Heart right ventricle (tissue), 16 donors: ENCODE measurements at regions not wholly inside any gene's neighbourhood (a gene's known extent, or its start where the extent isn't known, plus 50 kb on each side); places are given as distances from the start of the nearest gene placed in this dataset.

Experiments used
- ATAC-seq, 8 donors: fragments of 200-7000 bp; cut with Tn5 transposase; one replicate each; pipeline ENCODE4 v1.9.1; 2020; ENCODE audit warnings: mild to moderate bottlenecking in 8 of 8, moderate library complexity in 8 of 8, moderate number of reproducible peaks in 1 of 8
- DNase-seq, 2 donors: peaks; one replicate each; pipeline ENCODE4 v3.0.0-alpha.2; 2020
- H3K27ac ChIP-seq, 10 donors: fragments of 200-600 bp; sonication (generic) in 2 of 10; one replicate each; pipeline versions ENCODE4 v1.5.0 to v1.8.0; 2020 to 2022; ENCODE audit warnings: mild to moderate bottlenecking in 3 of 10
- H3K27me3 ChIP-seq, 7 donors: fragments of 200-600 bp; one replicate each; pipeline ENCODE4 v1.8.0; 2021 to 2022; ENCODE audit warnings: mild to moderate bottlenecking in 2 of 7
- H3K36me3 ChIP-seq, 9 donors: fragments of 200-600 bp; sonication (generic) in 1 of 9; one replicate each; pipeline versions ENCODE4 v1.5.0 to v1.8.0; 2020 to 2022; ENCODE audit warnings: mild to moderate bottlenecking in 2 of 9
- H3K4me1 ChIP-seq, 9 donors: fragments of 200-600 bp; sonication (generic) in 1 of 9; one replicate each; pipeline versions ENCODE4 v1.5.0 to v1.8.0; 2020 to 2022; ENCODE audit warnings: mild to moderate bottlenecking in 4 of 9
- H3K4me3 ChIP-seq, 10 donors: fragments of 200-600 bp; sonication (generic) in 2 of 10; one replicate each; pipeline versions ENCODE4 v1.5.0 to v1.8.0; 2020 to 2022; ENCODE audit warnings: mild to moderate bottlenecking in 7 of 10, moderate library complexity in 2 of 10
- H3K9me3 ChIP-seq, 11 donors: fragments of 200-600 bp in 10 of 11; sonication (generic) in 2 of 11; one replicate each; pipeline versions ENCODE4 v1.5.0 to v1.8.0; 2013 to 2022; ENCODE audit warnings: mild to moderate bottlenecking in 2 of 11, control low read depth in 1 of 11, moderate library complexity in 1 of 11
- CTCF ChIP-seq, 9 donors: fragments of 200-600 bp; sonication (generic) in 2 of 9; IDR thresholded peaks; one replicate each; pipeline versions ENCODE4 v1.5.0 to v1.8.0; 2021 to 2022; ENCODE audit warnings: antibody characterized with exemption in 9 of 9, mild to moderate bottlenecking in 5 of 9, moderate library complexity in 1 of 9
- WGBS, 2 donors: extraction: QIAGEN DNeasy Blood & Tissue Kit; methylation state at CpG; one replicate each; pipeline ENCODE4 v1.1.7; 2013; ENCODE audit warnings: inconsistent platforms in 1 of 2; 5-methylcytosine and 5-hydroxymethylcytosine counted together
- intact Hi-C, 10 donors: fragments of 100-400 bp; cut with DNase I; formaldehyde crosslinking; loops; one replicate each; pipeline versions ENCODE4 v1.11.1 to v1.14.2; 2022
- donor health status: Arrhythmogenic right ventricular cardiomyopathy.
- donor health status: ischemic (EF 13 %, LVEDD 7.1; RV severe dilation, severe dysfunction).
- donor health status: healthy with polysubstance abuse.
- donor health status: DM: no; HTN: yes; CAD: no.
- donor health status: DM: no; HTN: no; CAD: no.
- donor health status: ischemic (EF 25% LVEDD 6.9; RV normal size, moderate dysfunction).
- donor health status: ischemic (EF 25% LVEDD 5.7; RV mildly dilated, moderate dysfunction).
- donor health status: healthy.
- donor health status: DM: yes; HTN: yes; CAD: no.
- donor health status: Ischemic cardiomyopathy.
- donor health status: ischemic (EF 35%, LVEDD 5.7; RV mildly dilated, moderate dysfunction).
- donor health status: nonischemic (EF 11% LVEDD 7.7; RV severe dilation, severe dysfunction).
- donor health status: DM: yes; HTN: yes; CAD: no.
- donor health status: PGD.
- donor health status: ischemic (EF 29% LVEDD 5.4; RV normal size, mild dysfunction).
- donor health status: nonischemic (EF 23%, LVEDD 6.1; RV moderate dilation, normal function).

GRCh38 chr12:77590306-77590705 lies 240.4 kb upstream of the NAV3 start:
- H3K27ac ChIP-seq: no peak overlapping the region
- WGBS, 2 donors: 61 to 64% methylated on average over 4 of the region's 4 CpGs
- intact Hi-C loops: no loop called here
- no peak overlapping the region for H3K4me3 ChIP-seq
- DNase-seq: no peak
- no peaks in the 10 kb centered on the region for H3K4me1 ChIP-seq
- ATAC-seq: peak in 1 of 8 donors; percentile 24
- H3K36me3 ChIP-seq: no peaks in the 10 kb centered on the region
- no peak for TF ChIP-seq CTCF (IDR thresholded peaks at IDR 0.05)
- H3K9me3 ChIP-seq: no peaks in the 10 kb centered on the region
- no peaks in the 10 kb centered on the region for H3K27me3 ChIP-seq

- no peaks in the 10 kb centered on the region for H3K36me3 ChIP-seq
- no peak for TF ChIP-seq CTCF (IDR thresholded peaks at IDR 0.05)
- no peaks in the 10 kb centered on the region for H3K27me3 ChIP-seq
- no peaks in the 10 kb centered on the region for H3K9me3 ChIP-seq
- no peak overlapping the region for H3K4me3 ChIP-seq
- ATAC-seq (no peak), DNase-seq (no peak)
- H3K27ac ChIP-seq: no peak overlapping the region
- 72 to 73% methylated on average over 3 of the region's 3 CpGs for WGBS, 2 donors
- intact Hi-C loops: no loop called here
- H3K4me1 ChIP-seq: no peaks in the 10 kb centered on the region
These were observed 245.8 kb upstream of the NAV3 start for GRCh38 chr12:77584860-77585259.

GRCh38 chr12:77578466-77579220 lies 252.1 kb upstream of the NAV3 start:
- no peak for ATAC-seq
- H3K27me3 ChIP-seq: no peaks in the 10 kb centered on the region

GRCh38 chr12:77577791-77578190 lies 252.9 kb upstream of the NAV3 start:
- Histone ChIP-seq H3K27me3 (no peaks in the 10 kb centered on the region), H3K36me3 (no peaks in the 10 kb centered on the region), H3K27ac (no peak overlapping the region), H3K4me3 (no peak overlapping the region), H3K9me3 (no peaks in the 10 kb centered on the region), H3K4me1 (peaks cover 0 to 4% (median 0%) of the 10 kb centered on the region in 9 donors)
- no peak for DNase-seq
- intact Hi-C loops: no loop called here
- no peak for TF ChIP-seq CTCF (IDR thresholded peaks at IDR 0.05)
- no peak for ATAC-seq
- WGBS, 2 donors: 89 to 92% methylated on average over 1 of the region's 1 CpG

More at GRCh38 chr12:77578466-77579220, 252.1 kb upstream of the NAV3 start:
- H3K27ac ChIP-seq: no peak overlapping the region
- WGBS, 2 donors: 53 to 60% methylated on average over 4 of the region's 4 CpGs
- no peaks in the 10 kb centered on the region for H3K9me3 ChIP-seq
- no peak for TF ChIP-seq CTCF (IDR thresholded peaks at IDR 0.05)
- H3K36me3 ChIP-seq: no peaks in the 10 kb centered on the region
- H3K4me3 ChIP-seq: no peak overlapping the region
- intact Hi-C loops: no loop called here
- peaks cover 0 to 4% (median 0%) of the 10 kb centered on the region in 9 donors for H3K4me1 ChIP-seq
- no peak for DNase-seq
